ENCODE measurements at regions not wholly inside any gene's neighbourhood (a gene's known extent, or its start where the extent isn't known, plus 50 kb on each side); places are given as distances from the start of the nearest gene placed in this dataset.

DNA sequence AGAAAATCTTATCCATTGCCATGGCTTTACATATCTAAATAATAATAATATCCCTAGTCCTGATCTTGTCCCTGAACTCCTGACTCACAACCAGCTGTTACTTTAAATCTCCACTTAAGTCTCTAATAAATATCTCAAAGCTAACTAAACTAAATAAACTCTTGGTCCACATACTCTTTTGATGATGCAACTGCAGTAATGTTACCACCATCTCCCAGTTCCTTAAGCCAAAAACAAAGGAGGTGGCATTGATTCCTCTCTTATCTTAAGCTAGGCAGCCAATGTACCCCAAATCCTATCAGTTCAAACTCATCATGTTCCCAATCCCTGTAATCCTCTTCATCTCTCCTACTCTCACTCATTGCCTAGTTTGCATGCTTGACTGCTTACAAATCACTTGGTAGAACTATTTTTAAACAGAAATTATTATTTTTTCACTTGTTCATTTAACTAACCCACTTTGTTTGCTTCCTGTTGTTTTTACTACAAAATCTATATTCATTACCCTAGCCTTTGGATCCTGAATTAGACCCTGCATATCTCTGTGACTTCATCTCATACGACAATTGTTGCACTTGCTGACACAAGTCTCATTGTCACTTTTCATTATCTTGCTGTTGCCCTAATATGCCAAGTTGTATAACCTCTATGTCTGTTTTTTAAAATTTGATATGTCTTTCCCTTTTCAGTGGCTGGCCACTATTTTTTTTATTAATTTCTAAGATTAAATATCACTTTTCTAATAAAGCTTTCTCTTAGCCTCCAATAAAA, 462.2 kb downstream of the ZPLD1 start:
- DNase-seq (ENCODE audit: extremely low spot score) = no peak
- POLR2A ChIA-PET = no interaction called here
- CTCF ChIA-PET = interaction anchor here (0.8 to 1.3 kb wide), 3 partner anchors 8 to 11 kb away, joined by 3 to 4 read pairs (median 3); no protein-coding TSS in a partner anchor
- TF ChIP-seq, protein P1, sequence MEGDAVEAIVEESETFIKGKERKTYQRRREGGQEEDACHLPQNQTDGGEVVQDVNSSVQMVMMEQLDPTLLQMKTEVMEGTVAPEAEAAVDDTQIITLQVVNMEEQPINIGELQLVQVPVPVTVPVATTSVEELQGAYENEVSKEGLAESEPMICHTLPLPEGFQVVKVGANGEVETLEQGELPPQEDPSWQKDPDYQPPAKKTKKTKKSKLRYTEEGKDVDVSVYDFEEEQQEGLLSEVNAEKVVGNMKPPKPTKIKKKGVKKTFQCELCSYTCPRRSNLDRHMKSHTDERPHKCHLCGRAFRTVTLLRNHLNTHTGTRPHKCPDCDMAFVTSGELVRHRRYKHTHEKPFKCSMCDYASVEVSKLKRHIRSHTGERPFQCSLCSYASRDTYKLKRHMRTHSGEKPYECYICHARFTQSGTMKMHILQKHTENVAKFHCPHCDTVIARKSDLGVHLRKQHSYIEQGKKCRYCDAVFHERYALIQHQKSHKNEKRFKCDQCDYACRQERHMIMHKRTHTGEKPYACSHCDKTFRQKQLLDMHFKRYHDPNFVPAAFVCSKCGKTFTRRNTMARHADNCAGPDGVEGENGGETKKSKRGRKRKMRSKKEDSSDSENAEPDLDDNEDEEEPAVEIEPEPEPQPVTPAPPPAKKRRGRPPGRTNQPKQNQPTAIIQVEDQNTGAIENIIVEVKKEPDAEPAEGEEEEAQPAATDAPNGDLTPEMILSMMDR (IDR thresholded peaks at IDR 0.05; ENCODE audit: control extremely low read depth, extremely low read depth, low read depth, missing control alignments) = no peak

DNA sequence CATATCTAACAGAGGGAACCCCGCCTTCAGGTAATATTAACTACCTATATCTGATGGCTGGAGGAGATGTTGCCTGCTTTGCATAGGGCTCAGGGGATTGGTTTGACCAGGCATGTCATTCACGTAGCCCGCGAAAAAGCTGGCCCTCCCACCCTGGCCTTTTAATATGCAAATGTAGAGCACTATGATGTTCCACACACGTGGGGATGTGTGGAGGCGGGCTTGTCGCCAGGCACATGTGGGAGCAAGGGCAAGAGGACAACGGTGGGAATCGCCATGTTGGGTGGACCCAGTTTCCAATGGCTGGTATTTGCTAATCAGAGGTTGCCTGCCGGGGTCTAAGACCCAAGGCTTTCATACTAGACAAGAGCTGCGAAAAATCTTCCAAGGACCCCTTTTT, 469.8 kb downstream of the ZPLD1 start:
- ChIA-PET CTCF (interaction anchor here (1.0 kb wide), 1 partner anchor 8 kb away, joined by 4 read pairs; no protein-coding TSS in a partner anchor), POLR2A (no interaction called here)
- DNase-seq (ENCODE audit: extremely low spot score) = no peak
- TF ChIP-seq, protein P1 (IDR thresholded peaks at IDR 0.05; ENCODE audit: control extremely low read depth, extremely low read depth, low read depth, missing control alignments) = no peak

DNA sequence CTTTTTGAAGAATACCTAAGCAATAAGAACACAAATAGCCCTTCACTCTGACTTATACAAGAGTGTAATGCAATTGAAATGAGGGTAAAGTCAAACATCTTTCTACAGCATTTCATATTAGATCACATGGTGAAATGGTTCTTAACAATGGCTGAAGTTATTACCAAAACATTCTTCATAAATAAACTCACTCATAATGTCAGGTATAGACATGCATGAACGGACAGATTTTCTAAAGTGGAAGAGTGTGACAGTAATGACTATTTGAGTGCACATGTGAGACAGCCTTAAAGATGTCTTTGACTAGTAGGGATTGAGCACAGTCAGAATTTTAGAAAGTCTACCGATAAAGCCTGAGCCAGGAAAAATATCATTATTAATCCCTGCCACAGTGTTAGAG, 471.0 kb downstream of the ZPLD1 start:
- DNase-seq (ENCODE audit: extremely low spot score) = no peak
- POLR2A ChIA-PET = no interaction called here
- CTCF ChIA-PET = interaction anchor here (0.7 kb wide), 1 partner anchor 107 kb away, joined by 3 read pairs; no protein-coding TSS in a partner anchor
- TF ChIP-seq, protein P1 (IDR thresholded peaks at IDR 0.05; ENCODE audit: control extremely low read depth, extremely low read depth, low read depth, missing control alignments) = no peak

DNA sequence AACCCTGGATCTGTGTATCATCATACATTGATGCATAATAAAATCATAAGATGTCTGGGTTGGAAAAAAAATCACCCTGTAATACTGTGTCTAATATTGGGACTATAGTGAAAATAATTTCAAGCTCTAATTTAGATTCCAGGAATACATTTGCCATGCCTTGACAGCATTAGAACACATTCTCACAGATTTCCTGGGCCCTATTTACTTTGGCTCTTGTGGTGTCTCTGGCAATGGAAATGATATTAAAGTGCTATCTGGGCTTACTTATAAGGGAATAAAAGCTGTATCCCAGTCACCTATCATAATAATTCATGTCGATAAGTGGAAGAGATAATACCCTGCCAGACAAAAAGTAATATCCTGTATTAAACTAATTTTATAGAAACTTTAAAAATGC, 472.0 kb downstream of the ZPLD1 start:
- POLR2A ChIA-PET = no interaction called here
- TF ChIP-seq, protein P1 (IDR thresholded peaks at IDR 0.05; ENCODE audit: control extremely low read depth, extremely low read depth, low read depth, missing control alignments) = no peak
- DNase-seq (ENCODE audit: extremely low spot score) = no peak
- CTCF ChIA-PET = no interaction called here

DNA sequence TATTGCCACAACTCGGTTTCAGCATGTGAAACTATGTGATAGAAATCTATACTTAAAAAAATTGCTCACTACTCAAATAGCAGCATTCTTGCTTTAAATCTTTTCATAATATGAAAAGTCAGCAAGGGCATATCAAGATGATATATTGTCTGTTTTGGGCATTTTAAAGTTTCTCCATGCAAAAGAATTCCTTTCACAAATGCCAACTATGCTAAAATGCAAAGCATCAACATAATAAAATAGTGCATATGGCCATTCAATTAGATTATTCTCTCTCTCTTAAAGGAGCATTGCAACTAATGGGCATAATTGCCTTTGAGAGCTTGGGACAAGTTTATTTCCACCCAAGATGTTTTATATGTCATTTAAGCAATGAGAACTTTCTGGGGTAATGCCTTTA, 475.1 kb downstream of the ZPLD1 start:
- POLR2A ChIA-PET = no interaction called here
- TF ChIP-seq, protein P1 (IDR thresholded peaks at IDR 0.05; ENCODE audit: control extremely low read depth, extremely low read depth, low read depth, missing control alignments) = no peak
- no peak for DNase-seq (ENCODE audit: extremely low spot score)
- CTCF ChIA-PET = no interaction called here

DNA sequence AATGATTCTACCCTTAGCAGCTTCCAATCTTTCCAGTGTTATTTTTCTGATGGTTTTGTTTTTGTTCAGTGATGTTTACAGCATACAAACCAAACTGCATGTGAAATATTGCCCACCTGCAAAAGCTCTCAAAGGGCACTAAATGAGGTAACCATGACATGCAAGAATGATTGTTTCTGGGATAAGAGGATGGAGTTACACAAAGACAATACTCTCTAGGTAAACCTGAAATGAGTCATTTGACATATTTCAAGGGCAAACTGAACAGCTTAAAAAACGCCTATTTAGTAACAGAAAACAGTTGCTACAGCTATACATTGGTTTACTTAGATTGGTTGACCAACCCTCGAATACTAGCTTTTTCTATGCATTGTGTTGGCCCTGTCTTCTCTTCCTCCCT, 481.7 kb downstream of the ZPLD1 start:
- ChIA-PET CTCF (interaction anchor here (1.3 kb wide), 1 partner anchor 11 kb away, joined by 5 read pairs; no protein-coding TSS in a partner anchor), POLR2A (no interaction called here)
- no peak for DNase-seq (ENCODE audit: extremely low spot score)
- TF ChIP-seq, protein P1 (IDR thresholded peaks at IDR 0.05; ENCODE audit: control extremely low read depth, extremely low read depth, low read depth, missing control alignments) = no peak

All from GM10248 (cell line).